Activated CD4-positive, alpha-beta T cell treated with anti-CD3 and anti-CD28 coated beads, Interleukin-2, amount 10 ng/mL, durations not matched to agents 7 days and 5 days (primary cell): ENCODE measurements at regions not wholly inside any gene's neighbourhood (a gene's known extent, or its start where the extent isn't known, plus 50 kb on each side); places are given as distances from the start of the nearest gene placed in this dataset.

Source experiments
- CTCF ChIA-PET: fragments of 350-600 bp; sonication (Branson Sonifier 250); formaldehyde crosslinking; loops from one replicate; lab custom pipeline; 2021; ENCODE audit warnings: antibody characterized with exemption; lab: Charles Lee
- POLR2A ChIA-PET: fragments of 350-600 bp; sonication (Branson Sonifier 250); formaldehyde crosslinking; loops from one replicate; lab custom pipeline; 2021; ENCODE audit warnings: antibody characterized with exemption; lab: Charles Lee
- DNase-seq: peaks from one replicate; pipeline ENCODE4 v3.0.0-alpha.2; 2020
- H3K27ac Mint-ChIP-seq: one replicate; pipeline ENCODE4 v1.8.0; 2021; ENCODE audit warnings: mild to moderate bottlenecking, moderate library complexity, mixed read lengths
- H3K27me3 Mint-ChIP-seq: one replicate; pipeline ENCODE4 v1.8.0; 2021; ENCODE audit warnings: mixed read lengths
- H3K36me3 Mint-ChIP-seq: one replicate; pipeline ENCODE4 v1.8.0; 2021; ENCODE audit warnings: low read depth, mixed read lengths
- H3K4me1 Mint-ChIP-seq: one replicate; pipeline ENCODE4 v1.8.0; 2021; ENCODE audit warnings: mixed read lengths
- H3K4me3 Mint-ChIP-seq: one replicate; pipeline ENCODE4 v1.8.0; 2021; ENCODE audit warnings: mild to moderate bottlenecking, moderate library complexity, mixed read lengths
- H3K9me3 Mint-ChIP-seq: one replicate; pipeline ENCODE4 v1.8.0; 2021; ENCODE audit warnings: mixed read lengths

DNA sequence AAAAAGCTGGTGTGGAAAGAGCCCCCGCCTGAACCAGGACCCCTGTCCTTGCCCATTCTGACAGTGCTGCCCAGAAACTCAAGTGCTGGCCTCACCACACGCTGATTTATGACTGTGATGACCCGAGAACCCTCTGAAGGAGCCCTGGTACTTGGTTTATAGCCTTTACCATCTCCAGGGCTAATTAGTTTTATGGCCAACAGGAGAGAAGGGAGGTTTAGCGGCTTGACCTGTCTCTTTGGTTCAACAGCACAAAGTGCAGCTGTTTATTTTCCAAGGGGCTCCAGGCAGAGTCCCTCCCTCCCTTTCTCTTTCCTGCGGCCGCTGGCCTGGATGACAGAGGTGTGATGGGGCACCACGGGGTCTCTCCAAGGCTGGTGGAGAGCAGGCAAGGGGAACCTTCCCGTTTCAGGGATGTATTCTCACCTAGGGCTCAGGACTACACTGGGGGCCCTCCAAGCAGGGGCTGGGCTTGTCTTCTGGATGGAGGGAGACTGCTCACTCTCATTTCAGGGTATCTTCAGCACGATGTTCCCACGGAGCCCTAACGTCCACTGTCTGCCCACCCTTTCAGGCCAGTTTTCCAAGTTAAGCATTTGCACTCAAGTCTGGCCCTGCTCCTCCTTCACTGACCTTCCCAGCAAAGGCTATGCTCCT lies 174.2 kb upstream of the GLI2 start:
- Mint-ChIP-seq H3K36me3 (no peaks in the 10 kb centered on the region), H3K27ac (no peak overlapping the region), H3K27me3 (no peaks in the 10 kb centered on the region), H3K9me3 (no peaks in the 10 kb centered on the region), H3K4me1 (no peaks in the 10 kb centered on the region), H3K4me3 (no peak overlapping the region)
- DNase-seq, result no peak
- CTCF ChIA-PET, result no interaction called here
- POLR2A ChIA-PET, result no interaction called here

DNA sequence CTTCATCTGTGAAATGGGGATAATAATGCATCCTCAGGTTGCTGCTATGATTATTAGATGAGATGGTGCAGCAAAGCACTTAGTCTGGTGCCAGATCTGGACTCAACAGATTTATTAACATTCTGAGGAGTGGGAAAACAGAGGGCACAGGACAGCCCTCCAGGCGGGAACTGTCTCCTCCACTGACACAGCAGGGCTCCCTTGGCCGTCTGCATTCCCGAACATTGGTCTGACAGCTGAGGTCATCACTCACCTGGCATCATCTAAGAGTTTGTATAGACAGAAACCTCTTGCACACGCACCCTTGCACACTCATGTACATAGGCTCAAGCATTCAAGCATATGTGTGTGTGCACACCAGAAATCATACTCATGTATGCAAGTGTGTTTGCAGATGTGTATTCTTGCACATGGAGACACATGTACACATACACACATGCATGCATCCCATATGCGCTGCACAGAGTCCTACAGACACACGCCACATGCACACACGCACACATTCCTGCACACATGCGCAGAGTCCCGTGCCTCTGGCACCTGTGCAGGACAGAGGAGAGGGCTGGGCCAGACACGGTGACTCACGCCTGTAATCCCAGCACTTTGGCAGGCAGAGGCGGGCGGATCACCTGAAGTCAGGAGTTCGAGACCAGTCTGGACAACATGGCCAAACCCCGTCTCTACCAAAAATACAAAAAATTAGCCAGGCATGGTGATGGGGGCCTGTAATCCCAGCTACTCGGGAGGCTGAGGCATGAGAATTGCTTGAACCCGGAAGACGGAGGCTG lies 173.3 kb upstream of the GLI2 start:
- no peak for DNase-seq
- CTCF ChIA-PET, result no interaction called here
- no peaks in the 10 kb centered on the region for H3K36me3 Mint-ChIP-seq
- H3K4me3 Mint-ChIP-seq, result no peak overlapping the region
- no peaks in the 10 kb centered on the region for H3K27me3 Mint-ChIP-seq
- POLR2A ChIA-PET, result no interaction called here
- H3K9me3 Mint-ChIP-seq, result no peaks in the 10 kb centered on the region
- H3K27ac Mint-ChIP-seq, result no peak overlapping the region
- no peaks in the 10 kb centered on the region for H3K4me1 Mint-ChIP-seq

DNA sequence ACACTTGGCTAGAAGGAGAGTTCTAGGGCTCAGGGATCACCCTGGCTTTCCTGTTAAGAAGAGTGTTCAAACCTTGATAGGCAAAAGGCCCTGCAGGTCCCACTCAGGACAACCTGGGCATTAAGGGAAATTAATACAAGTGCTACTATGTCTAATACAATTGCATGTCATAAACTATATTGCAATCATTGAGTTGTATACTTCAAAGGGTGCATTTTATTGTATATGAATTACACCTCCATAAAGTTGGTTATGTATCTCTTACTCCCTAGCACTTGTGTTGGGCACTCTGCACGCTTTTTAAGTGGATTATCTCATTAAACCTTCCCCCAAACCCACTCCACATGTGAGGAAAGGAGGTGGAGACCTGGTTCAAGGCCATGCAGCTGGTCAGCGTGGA lies 172.1 kb upstream of the GLI2 start:
- ChIA-PET CTCF (no interaction called here), POLR2A (no interaction called here)
- no peak overlapping the region for H3K27ac Mint-ChIP-seq
- DNase-seq, result no peak
- H3K4me1 Mint-ChIP-seq, result no peaks in the 10 kb centered on the region
- H3K4me3 Mint-ChIP-seq, result no peak overlapping the region
- no peaks in the 10 kb centered on the region for H3K9me3 Mint-ChIP-seq
- no peaks in the 10 kb centered on the region for H3K27me3 Mint-ChIP-seq
- H3K36me3 Mint-ChIP-seq, result no peaks in the 10 kb centered on the region

DNA sequence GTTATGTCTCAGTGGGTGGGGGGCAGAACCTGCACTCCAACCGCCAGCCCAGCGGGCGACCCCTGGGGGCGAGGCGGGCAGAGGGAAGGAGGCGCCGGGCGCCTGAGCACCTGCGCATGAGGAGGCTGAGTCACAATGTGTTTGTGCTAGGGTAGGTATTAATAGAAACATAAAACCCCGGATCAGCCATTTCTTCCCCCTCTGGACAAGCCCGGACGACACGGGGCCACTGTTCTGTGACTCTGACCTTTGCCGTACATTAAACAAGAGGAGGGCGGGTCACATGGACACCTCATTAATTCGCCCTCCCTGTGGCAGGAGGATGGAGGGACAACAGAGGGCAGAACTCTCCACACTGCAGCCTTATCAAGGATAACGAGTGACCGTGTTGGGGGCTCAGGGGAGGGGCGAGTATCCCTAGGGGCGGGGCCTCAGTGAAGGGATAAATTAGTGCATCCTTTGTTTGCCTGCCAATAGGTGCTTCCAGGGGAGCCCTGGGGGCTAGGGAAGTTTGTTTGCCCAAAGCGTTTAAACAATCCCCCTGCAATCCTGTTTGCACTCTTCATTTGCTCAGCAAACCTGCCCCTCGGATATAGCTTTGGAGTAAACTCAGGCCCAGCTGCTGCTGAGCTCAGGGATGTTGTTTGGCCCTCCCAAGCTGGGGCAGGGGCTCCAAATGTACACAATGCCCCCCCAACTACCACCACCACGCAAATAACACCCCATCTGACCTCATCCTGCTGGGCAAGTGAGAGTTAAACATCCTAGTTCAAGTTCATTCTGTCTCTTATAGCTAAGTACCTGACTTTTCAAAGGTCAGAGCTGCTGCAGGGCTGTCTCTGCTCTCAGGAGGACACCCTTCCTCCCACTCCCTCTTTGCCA lies 171.2 kb upstream of the GLI2 start:
- Mint-ChIP-seq H3K4me1 (no peaks in the 10 kb centered on the region), H3K4me3 (no peak overlapping the region), H3K9me3 (no peaks in the 10 kb centered on the region), H3K36me3 (no peaks in the 10 kb centered on the region), H3K27ac (no peak overlapping the region), H3K27me3 (no peaks in the 10 kb centered on the region)
- POLR2A ChIA-PET, result no interaction called here
- CTCF ChIA-PET, result interaction anchor here (0.9 kb wide), 1 partner anchor 221 kb away, joined by 3 read pairs; no protein-coding TSS in a partner anchor
- DNase-seq, result no peak

DNA sequence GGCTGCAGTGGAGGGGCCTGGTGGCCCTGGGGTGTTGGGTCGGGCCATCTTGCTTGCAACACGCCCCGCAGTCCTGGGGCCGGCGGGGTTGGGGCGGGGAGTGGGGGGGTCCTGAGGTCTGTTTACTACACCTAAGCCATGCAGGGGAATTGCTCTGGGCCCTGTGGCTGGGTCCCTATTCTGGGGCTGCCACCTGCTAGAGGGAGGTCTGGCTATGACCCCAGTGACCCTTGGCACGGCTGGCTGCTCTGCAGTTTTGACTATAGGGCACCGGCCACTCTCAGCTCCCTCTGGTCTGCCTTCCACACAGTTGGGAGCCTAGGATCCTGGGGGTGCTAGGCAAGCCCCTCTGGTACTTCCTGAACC lies 170.6 kb upstream of the GLI2 start:
- no peaks in the 10 kb centered on the region for H3K27me3 Mint-ChIP-seq
- ChIA-PET CTCF (interaction anchor here (0.6 to 0.9 kb wide), 2 partner anchors 222 to 788 kb away, joined by 3 read pairs; no protein-coding TSS in a partner anchor), POLR2A (no interaction called here)
- H3K9me3 Mint-ChIP-seq, result no peaks in the 10 kb centered on the region
- H3K4me3 Mint-ChIP-seq, result no peak overlapping the region
- H3K4me1 Mint-ChIP-seq, result no peaks in the 10 kb centered on the region
- H3K36me3 Mint-ChIP-seq, result no peaks in the 10 kb centered on the region
- H3K27ac Mint-ChIP-seq, result no peak overlapping the region
- no peak for DNase-seq

DNA sequence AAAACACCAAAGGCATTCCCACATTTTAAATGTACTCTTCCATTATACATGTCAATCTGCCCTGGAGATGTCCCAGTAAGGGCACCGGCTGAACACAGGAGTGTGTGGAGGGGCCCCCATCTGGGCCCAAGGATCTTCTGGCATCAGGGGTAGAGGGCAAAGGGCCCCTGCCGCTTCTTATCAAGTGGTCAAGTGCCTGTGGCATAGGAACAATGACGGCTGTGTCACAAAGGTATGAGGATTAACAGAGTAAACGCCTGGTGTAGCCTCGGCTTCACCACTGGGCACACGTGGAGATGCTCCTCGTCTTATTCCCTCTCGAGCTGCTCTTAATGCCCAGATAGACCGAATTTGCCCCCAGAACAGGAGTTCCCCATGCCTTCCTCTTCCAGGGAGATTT lies 169.7 kb upstream of the GLI2 start:
- Mint-ChIP-seq H3K4me3 (no peak overlapping the region), H3K27me3 (no peaks in the 10 kb centered on the region), H3K36me3 (no peaks in the 10 kb centered on the region), H3K4me1 (no peaks in the 10 kb centered on the region), H3K27ac (no peak overlapping the region), H3K9me3 (no peaks in the 10 kb centered on the region)
- POLR2A ChIA-PET, result no interaction called here
- CTCF ChIA-PET, result no interaction called here
- no peak for DNase-seq

DNA sequence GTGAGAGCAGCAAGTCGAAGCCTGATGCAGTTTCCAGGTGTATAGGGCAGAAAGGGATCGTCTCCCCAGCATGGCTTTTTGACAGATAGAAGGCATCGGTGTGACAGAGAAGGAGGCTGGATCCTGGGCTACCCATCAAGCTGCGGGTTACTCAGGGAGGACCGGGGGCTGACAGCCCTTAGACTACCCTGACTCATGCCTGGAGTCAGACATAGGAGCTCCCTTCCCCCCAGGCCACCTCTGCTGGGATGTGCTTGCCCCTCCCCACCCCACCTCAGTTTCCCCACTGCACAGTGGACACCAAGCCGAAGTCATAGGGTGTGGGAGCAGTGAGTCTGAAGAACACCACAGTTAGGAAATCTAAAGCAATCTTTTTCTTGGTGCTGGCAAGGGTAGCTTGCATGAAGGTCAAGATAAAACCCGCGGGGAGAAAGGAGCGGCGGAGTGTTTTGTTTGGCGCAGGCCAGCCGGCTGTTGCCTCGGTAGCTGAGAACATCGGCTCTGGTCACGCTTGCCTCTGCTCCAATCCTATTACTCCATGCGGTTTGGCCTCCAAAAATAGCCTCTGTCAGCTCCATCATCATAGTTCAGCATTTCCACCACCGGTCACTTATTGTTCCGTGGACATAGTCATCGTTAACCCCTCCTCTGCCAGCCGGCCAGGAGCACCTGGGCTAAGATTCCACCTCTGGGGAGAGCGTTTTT lies 169.2 kb upstream of the GLI2 start:
- Mint-ChIP-seq H3K4me3 (no peak overlapping the region), H3K4me1 (no peaks in the 10 kb centered on the region), H3K27me3 (no peaks in the 10 kb centered on the region), H3K36me3 (no peaks in the 10 kb centered on the region), H3K9me3 (no peaks in the 10 kb centered on the region), H3K27ac (no peak overlapping the region)
- DNase-seq, result no peak
- CTCF ChIA-PET, result no interaction called here
- POLR2A ChIA-PET, result no interaction called here

DNA sequence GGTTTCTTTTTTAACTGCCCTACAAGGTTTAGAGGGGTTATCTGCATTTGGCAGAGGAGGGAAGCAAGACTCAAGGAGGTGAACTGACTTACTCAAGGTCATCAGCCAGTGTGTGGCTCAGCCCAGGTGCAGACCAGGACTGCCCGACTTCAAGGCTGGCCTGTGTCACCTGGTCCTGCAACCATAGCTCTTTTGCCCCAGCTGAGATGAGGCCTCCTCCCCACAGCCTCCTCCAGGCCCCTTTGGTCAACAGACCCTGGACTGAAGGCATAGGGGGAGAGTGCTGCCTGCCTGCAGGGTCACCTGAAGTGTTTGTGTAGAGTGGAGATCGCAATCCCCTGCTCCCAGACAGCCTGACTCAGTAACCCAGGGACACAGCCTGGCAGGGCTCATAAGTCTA lies 168.5 kb upstream of the GLI2 start:
- no peaks in the 10 kb centered on the region for H3K9me3 Mint-ChIP-seq
- H3K36me3 Mint-ChIP-seq, result no peaks in the 10 kb centered on the region
- H3K4me1 Mint-ChIP-seq, result no peaks in the 10 kb centered on the region
- ChIA-PET POLR2A (no interaction called here), CTCF (no interaction called here)
- no peak overlapping the region for H3K4me3 Mint-ChIP-seq
- no peak for DNase-seq
- no peaks in the 10 kb centered on the region for H3K27me3 Mint-ChIP-seq
- H3K27ac Mint-ChIP-seq, result no peak overlapping the region

DNA sequence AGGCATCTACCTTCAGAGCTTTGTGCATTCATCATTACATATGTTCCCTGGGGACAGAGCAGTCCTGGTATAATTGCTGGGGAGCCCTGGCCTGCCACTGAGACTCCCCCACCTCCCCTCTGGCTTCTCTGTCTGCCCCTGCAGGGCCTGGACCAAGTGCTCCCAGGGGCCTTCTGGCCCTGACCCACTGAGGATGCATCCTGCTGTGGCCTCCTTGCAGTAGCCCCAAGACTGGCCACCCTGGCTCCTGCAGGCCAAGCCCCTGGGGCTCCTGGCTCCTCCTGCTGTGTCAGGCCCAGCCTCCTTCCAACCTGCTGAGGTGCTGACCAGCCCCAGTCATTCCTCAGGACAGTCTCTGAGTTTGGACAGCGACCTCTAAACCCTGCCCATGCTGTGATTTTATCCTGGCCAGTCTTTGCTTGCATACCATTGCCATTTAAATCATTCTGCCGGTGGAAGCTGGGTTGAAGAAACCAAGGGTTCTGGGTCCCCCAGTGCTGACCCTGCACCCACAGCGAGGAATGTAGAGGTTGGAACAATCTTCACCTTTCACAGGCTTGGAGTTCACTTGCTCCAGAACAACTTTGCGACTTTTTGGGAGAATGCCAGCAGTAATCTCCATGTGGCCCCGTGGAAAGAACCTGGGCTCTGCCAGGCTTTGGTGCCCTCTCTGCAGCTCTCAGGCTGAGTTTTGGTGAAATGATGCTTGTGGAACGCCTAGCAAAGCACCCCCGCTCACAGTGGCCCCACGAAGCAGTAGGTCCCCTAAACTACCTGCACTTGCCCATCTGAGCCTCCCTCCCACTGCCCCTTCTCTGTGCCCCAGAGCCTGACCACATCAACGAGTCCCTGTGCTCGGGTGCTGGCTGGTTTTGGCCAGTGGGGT lies 167.3 kb upstream of the GLI2 start:
- Mint-ChIP-seq H3K9me3 (no peaks in the 10 kb centered on the region), H3K4me3 (no peak overlapping the region), H3K4me1 (no peaks in the 10 kb centered on the region), H3K36me3 (no peaks in the 10 kb centered on the region), H3K27ac (no peak overlapping the region), H3K27me3 (no peaks in the 10 kb centered on the region)
- no peak for DNase-seq
- POLR2A ChIA-PET, result no interaction called here
- CTCF ChIA-PET, result interaction anchor here (0.9 kb wide), 1 partner anchor 14 kb away, joined by 3 read pairs; no protein-coding TSS in a partner anchor

DNA sequence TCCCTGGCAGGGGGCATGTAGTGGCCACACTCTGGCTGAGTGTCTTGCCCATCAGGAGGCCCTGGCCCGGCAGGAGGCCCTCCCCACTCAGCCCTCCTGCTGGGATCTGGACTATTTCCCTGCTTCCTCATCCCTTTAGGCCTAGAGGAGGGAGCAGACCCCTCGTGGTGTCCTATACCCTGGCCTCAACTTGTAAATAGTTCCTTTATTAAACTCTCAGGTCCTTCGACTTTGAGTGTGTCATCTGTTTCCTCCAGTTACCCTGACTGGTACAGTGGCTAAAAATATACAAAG lies 166.7 kb upstream of the GLI2 start:
- H3K27me3 Mint-ChIP-seq, result no peaks in the 10 kb centered on the region
- DNase-seq, result no peak
- POLR2A ChIA-PET, result no interaction called here

DNA sequence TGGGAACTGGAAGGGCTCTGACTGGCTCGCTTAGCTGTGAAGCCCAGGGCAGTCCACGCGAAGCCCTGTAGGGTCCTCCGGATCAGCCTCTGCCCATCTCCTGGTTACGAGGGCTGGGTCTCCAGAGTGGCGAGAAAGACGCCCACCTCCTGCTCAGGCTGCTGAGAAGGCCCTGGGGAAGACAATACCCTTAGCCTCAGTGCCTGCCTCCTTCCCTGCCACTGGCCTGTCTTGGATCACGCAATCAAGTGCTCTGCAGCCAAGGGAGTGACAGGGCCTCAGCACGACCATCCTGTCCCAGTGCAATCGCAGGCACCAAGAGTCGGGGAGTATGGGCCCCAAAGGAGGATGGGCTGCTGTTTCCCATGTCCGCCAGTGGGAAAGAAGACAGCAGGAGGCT lies 165.7 kb upstream of the GLI2 start:
- POLR2A ChIA-PET, result no interaction called here
- DNase-seq, result no peak
- no peak overlapping the region for H3K4me3 Mint-ChIP-seq
- CTCF ChIA-PET, result no interaction called here
- no peaks in the 10 kb centered on the region for H3K27me3 Mint-ChIP-seq
- H3K4me1 Mint-ChIP-seq, result no peaks in the 10 kb centered on the region
- no peaks in the 10 kb centered on the region for H3K9me3 Mint-ChIP-seq
- no peaks in the 10 kb centered on the region for H3K36me3 Mint-ChIP-seq
- no peak overlapping the region for H3K27ac Mint-ChIP-seq

More for the DNA sequence above, 166.7 kb upstream of the GLI2 start:
- no peaks in the 10 kb centered on the region for H3K36me3 Mint-ChIP-seq
- no peak overlapping the region for H3K4me3 Mint-ChIP-seq
- H3K27ac Mint-ChIP-seq, result no peak overlapping the region
- no peaks in the 10 kb centered on the region for H3K9me3 Mint-ChIP-seq
- no peaks in the 10 kb centered on the region for H3K4me1 Mint-ChIP-seq
- CTCF ChIA-PET, result interaction anchor here (0.9 kb wide), 1 partner anchor 13 kb away, joined by 3 read pairs; no protein-coding TSS in a partner anchor

DNA sequence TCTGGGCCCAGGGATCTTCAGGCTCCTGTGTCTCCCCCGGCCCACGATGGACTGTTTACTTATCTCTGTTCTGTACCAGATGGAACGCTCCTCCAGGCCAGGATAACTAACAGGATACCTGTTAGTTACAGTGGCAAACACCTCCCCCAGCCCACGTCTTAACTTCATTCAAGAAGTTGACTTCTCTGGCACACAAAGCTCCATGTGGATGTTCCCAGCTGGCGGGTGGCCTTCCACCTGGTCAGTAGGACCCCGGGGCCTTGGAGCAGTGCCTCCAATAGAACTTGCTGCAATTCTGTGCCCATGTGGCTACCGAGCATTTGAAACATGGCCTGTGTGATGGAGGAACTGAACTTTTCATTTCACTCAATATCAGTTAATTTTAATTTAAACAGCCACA lies 165.1 kb upstream of the GLI2 start:
- no peaks in the 10 kb centered on the region for H3K36me3 Mint-ChIP-seq

More for the DNA sequence above, 165.1 kb upstream of the GLI2 start:
- ChIA-PET POLR2A (no interaction called here), CTCF (no interaction called here)
- no peak for DNase-seq
- Mint-ChIP-seq H3K27me3 (peaks cover under 1% of the 10 kb centered on the region), H3K4me3 (no peak overlapping the region), H3K4me1 (no peaks in the 10 kb centered on the region), H3K9me3 (no peaks in the 10 kb centered on the region), H3K27ac (no peak overlapping the region)
